ENCODE measurements at regions not wholly inside any gene's neighbourhood (a gene's known extent, or its start where the extent isn't known, plus 50 kb on each side); places are given as distances from the start of the nearest gene placed in this dataset.

DNA sequence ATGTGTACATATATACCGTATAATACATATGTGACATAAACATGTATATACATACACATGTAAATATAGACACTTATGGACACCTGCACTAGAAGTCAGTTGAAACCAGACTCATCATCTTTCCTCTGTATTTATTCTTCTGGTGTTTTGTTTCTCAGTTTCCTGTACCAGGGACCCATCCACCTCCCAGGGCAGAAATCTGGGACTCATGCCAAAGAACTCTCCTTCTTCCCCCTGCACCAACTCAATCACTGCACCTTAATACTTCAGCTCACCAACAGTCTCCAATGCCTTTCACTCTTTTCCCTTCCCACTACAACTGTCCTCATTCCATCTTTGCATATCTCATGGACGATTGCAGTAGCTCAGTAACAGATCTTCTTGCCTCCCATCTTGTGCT is 428.0 kb downstream of the FBXO15 start (continued):
- TF ChIP-seq NRF1 (conservative IDR thresholded peaks at IDR 0.05; ENCODE audit: low read depth, low read length) (no peak), EED (IDR thresholded peaks at IDR 0.05; ENCODE audit: low read depth) (no peak), KLF5 (IDR thresholded peaks at IDR 0.05; ENCODE audit: partially characterized antibody) (no peak), MYB (IDR thresholded peaks at IDR 0.05; ENCODE audit: borderline replicate concordance, low read depth, low read length) (no peak)
- TF ChIP-seq, protein P1, sequence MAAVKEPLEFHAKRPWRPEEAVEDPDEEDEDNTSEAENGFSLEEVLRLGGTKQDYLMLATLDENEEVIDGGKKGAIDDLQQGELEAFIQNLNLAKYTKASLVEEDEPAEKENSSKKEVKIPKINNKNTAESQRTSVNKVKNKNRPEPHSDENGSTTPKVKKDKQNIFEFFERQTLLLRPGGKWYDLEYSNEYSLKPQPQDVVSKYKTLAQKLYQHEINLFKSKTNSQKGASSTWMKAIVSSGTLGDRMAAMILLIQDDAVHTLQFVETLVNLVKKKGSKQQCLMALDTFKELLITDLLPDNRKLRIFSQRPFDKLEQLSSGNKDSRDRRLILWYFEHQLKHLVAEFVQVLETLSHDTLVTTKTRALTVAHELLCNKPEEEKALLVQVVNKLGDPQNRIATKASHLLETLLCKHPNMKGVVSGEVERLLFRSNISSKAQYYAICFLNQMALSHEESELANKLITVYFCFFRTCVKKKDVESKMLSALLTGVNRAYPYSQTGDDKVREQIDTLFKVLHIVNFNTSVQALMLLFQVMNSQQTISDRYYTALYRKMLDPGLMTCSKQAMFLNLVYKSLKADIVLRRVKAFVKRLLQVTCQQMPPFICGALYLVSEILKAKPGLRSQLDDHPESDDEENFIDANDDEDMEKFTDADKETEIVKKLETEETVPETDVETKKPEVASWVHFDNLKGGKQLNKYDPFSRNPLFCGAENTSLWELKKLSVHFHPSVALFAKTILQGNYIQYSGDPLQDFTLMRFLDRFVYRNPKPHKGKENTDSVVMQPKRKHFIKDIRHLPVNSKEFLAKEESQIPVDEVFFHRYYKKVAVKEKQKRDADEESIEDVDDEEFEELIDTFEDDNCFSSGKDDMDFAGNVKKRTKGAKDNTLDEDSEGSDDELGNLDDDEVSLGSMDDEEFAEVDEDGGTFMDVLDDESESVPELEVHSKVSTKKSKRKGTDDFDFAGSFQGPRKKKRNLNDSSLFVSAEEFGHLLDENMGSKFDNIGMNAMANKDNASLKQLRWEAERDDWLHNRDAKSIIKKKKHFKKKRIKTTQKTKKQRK (IDR thresholded peaks at IDR 0.05; ENCODE audit: low read depth, low read length) = no peak

DNA sequence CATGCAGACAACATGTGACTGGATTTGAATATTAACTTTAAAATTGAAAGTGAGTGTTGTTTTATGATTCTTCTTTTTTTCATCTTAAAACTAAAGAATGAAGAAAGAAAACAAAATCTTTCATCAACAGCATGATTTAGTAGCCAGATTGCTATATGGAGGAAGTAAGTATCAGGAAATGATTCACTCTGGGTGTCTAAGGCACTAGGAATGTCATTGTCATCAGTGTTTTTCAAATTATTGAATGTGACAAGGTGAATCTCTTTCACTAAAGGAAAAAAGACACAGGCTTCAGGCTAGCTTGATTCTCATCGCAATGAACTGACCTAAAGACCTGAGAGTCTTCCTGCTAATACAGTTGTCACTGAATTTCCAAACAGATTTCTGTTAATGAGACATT is 430.1 kb downstream of the FBXO15 start:
- Histone ChIP-seq H3K36me3 (ENCODE audit: control insufficient read depth in 2 of 2, insufficient read depth in 2 of 2, low read length in 1 of 2) (no peaks in the 10 kb centered on the region), H3K27ac (ENCODE audit: control insufficient read depth, insufficient read depth) (no peak overlapping the region), H2AFZ (ENCODE audit: control insufficient read depth, low read depth, low read length) (no peak overlapping the region), H3K9ac (ENCODE audit: control insufficient read depth, insufficient read depth, low read length) (no peak overlapping the region), H3K79me2 (ENCODE audit: control insufficient read depth, insufficient read depth, low read length) (no peaks in the 10 kb centered on the region), H3K4me2 (ENCODE audit: control insufficient read depth, insufficient read depth) (no peak overlapping the region), H3K4me1 (ENCODE audit: control insufficient read depth, insufficient read depth, low read length) (no peaks in the 10 kb centered on the region), H4K20me1 (ENCODE audit: control insufficient read depth, insufficient read depth) (no peaks in the 10 kb centered on the region), H3K4me3 (no peak overlapping the region), H3K9me3 (replicated peaks; ENCODE audit: control insufficient read depth, insufficient read depth, low read length) (no peaks in the 10 kb centered on the region), H3K27me3 (replicated peaks in 1 of 2; ENCODE audit: control insufficient read depth in 2 of 2, insufficient read depth in 2 of 2, low read length in 1 of 2) (no peaks in the 10 kb centered on the region)
- ATAC-seq (no peak), DNase-seq (ENCODE audit: low read depth, low spot score) (no peak), FAIRE-seq (no peak)
- RAD21 ChIA-PET (ENCODE audit: unreplicated experiment) = no interaction called here
- BruUV-seq (replicated peaks) = no TSS peak
- intact Hi-C loops (cut with micrococcal nuclease; ENCODE audit: unreplicated experiment) = no loop called here
- 29% methylated on average over 1 of the region's 1 CpG for WGBS (ENCODE audit: insufficient coverage, insufficient replicate concordance, low lambda C conversion rate, missing lambda C conversion rate)
- CTCF ChIA-PET = no interaction called here
- SMC1A ChIA-PET (ENCODE audit: uncharacterized antibody, unreplicated experiment) = no interaction called here
- in situ Hi-C loops (cut with MboI) = no loop called here
- POLR2A ChIA-PET = no interaction called here
- TF ChIP-seq POLR2A (IDR thresholded peaks at IDR 0.05; ENCODE audit: low read depth, low read length) = no peak
- no peak for TF ChIP-seq POLR2AphosphoS5 (IDR thresholded peaks at IDR 0.05; ENCODE audit: low read length)
- TF ChIP-seq MTA2 (IDR thresholded peaks at IDR 0.05; ENCODE audit: low read depth) = no peak
- no peak for TF ChIP-seq KAT2A (conservative IDR thresholded peaks at IDR 0.05; ENCODE audit: control insufficient read depth, low read depth, low read length)
- no peak for TF ChIP-seq SMAD5 (IDR thresholded peaks at IDR 0.05; ENCODE audit: low read depth)
- TF ChIP-seq, protein P2, sequence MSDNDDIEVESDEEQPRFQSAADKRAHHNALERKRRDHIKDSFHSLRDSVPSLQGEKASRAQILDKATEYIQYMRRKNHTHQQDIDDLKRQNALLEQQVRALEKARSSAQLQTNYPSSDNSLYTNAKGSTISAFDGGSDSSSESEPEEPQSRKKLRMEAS (IDR thresholded peaks at IDR 0.05; ENCODE audit: low read depth, low read length) = no peak
- TF ChIP-seq, protein P3, sequence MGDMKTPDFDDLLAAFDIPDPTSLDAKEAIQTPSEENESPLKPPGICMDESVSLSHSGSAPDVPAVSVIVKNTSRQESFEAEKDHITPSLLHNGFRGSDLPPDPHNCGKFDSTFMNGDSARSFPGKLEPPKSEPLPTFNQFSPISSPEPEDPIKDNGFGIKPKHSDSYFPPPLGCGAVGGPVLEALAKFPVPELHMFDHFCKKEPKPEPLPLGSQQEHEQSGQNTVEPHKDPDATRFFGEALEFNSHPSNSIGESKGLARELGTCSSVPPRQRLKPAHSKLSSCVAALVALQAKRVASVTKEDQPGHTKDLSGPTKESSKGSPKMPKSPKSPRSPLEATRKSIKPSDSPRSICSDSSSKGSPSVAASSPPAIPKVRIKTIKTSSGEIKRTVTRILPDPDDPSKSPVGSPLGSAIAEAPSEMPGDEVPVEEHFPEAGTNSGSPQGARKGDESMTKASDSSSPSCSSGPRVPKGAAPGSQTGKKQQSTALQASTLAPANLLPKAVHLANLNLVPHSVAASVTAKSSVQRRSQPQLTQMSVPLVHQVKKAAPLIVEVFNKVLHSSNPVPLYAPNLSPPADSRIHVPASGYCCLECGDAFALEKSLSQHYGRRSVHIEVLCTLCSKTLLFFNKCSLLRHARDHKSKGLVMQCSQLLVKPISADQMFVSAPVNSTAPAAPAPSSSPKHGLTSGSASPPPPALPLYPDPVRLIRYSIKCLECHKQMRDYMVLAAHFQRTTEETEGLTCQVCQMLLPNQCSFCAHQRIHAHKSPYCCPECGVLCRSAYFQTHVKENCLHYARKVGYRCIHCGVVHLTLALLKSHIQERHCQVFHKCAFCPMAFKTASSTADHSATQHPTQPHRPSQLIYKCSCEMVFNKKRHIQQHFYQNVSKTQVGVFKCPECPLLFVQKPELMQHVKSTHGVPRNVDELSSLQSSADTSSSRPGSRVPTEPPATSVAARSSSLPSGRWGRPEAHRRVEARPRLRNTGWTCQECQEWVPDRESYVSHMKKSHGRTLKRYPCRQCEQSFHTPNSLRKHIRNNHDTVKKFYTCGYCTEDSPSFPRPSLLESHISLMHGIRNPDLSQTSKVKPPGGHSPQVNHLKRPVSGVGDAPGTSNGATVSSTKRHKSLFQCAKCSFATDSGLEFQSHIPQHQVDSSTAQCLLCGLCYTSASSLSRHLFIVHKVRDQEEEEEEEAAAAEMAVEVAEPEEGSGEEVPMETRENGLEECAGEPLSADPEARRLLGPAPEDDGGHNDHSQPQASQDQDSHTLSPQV (IDR thresholded peaks at IDR 0.05) = no peak
- no peak for TF ChIP-seq ZSCAN29 (IDR thresholded peaks at IDR 0.05)
- TF ChIP-seq, protein P4, sequence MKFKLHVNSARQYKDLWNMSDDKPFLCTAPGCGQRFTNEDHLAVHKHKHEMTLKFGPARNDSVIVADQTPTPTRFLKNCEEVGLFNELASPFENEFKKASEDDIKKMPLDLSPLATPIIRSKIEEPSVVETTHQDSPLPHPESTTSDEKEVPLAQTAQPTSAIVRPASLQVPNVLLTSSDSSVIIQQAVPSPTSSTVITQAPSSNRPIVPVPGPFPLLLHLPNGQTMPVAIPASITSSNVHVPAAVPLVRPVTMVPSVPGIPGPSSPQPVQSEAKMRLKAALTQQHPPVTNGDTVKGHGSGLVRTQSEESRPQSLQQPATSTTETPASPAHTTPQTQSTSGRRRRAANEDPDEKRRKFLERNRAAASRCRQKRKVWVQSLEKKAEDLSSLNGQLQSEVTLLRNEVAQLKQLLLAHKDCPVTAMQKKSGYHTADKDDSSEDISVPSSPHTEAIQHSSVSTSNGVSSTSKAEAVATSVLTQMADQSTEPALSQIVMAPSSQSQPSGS (IDR thresholded peaks at IDR 0.05; ENCODE audit: low read length) = no peak
- no peak for TF ChIP-seq NR2F1 (conservative IDR thresholded peaks at IDR 0.05)
- no peak for TF ChIP-seq SUZ12 (IDR thresholded peaks at IDR 0.05; ENCODE audit: unreplicated experiment)
